ENCODE measurements at regions not wholly inside any gene's neighbourhood (a gene's known extent, or its start where the extent isn't known, plus 50 kb on each side); places are given as distances from the start of the nearest gene placed in this dataset.
"Not testable (repeated sequence)": the region's sequence is repeated elsewhere in the genome, so short reads cannot be mapped to it uniquely, and the experiment has no call there.

DNA sequence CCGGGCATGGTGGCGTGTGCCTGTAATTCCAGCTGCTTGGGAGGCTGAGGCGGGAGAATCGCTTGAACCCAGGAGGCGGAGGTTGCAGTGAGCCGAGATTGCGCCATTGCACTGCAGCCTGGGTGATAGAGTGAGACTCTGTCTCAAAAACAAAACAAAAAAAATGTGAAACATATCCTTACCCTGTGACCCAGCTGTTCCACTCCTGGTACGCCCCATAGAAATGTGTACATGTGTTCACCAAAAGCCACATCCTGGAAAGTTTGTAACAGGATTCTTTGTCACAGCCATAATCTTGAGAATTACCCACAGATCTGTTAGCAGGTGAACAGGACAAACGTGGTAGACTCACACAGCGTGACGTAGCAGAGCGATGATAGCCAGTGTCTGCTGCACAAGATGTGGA is 71.2 kb upstream of the RFLNA start:
- TF ChIP-seq EZH2 (IDR thresholded peaks at IDR 0.05); POLR2AphosphoS5 (IDR thresholded peaks at IDR 0.05; ENCODE audit: borderline replicate concordance, low read depth, low read length): not testable (repeated sequence)
